ENCODE measurements at regions not wholly inside any gene's neighbourhood (a gene's known extent, or its start where the extent isn't known, plus 50 kb on each side); places are given as distances from the start of the nearest gene placed in this dataset.
"Not testable (repeated sequence)": the region's sequence is repeated elsewhere in the genome, so short reads cannot be mapped to it uniquely, and the experiment has no call there.

DNA sequence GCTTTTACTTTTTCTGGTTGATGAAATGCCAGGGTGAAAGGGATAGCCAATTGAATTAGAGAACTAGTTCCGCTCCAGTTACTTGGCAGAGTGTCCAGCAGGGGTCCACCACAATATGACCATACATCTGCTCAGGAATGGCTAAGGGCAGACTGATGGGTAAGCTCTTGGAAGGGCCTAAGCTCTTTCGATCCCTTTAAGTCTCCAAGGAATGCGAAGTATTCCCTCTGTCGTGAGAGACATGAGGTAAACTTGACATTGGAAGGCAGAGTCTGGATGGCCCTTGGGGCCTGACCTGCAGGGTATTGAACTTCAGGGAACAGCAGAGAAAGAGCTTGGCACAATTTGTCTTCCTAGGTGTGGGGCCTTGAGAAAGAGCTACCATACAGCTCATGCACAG is 805.8 kb downstream of the PLOD2 start:
- FAIRE-seq, result no peak

DNA sequence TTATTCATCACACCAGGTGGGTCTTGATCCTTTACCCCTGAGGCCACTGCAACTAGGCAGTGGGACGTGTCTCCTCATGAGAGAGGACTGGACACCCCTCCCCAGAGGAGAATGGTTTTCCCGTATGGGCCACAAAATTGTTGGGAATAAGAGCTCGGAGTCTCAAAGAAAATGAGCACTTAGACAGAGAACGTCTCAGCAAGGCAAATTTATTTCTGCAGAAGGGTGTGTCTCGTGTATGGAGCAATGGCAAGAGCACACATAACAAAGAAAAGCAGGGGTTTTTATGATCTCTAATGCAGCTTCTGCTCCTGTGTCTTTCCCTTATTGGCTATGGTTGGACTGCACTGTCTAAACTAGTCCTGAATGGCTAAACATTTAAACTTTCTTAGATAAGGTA is 803.5 kb downstream of the PLOD2 start:
- no peak for FAIRE-seq

DNA sequence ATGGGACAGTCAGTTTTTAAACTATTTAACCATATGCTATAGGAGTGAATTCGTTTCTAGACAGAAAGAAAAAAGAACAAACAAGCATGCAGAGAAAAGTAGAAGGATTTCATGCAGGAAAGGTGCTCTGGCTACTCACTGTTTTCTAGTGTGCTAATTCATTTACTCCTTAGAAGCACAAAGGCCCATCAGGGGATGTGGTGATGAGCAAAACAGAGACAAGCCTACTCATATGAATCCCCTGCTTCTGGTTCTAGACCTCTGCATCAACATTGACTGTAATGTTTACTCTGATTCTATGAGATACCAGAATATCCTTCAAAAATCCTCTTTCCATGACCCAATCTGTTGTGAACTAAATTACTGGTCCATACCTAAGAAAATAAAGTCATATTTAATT is 801.9 kb downstream of the PLOD2 start:
- FAIRE-seq, result no peak

DNA sequence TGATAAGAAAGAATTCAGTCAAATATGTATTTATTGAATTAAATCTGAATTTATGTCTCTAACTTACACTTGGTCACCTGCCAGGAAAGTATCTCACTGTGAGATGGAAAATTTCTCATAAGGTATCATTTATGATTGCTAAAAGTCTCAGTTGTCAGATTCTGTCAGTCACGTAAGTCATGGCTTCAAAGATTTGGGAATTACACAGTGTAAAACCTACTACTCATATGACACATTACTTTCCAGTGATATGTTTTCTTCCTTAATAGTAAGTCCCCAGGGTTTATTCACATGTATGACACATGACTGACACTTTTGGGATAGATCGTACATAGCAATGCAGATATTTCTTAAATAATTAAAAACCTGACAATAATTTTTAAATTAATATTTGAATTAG is 792.2 kb downstream of the PLOD2 start:
- no peak for FAIRE-seq

DNA sequence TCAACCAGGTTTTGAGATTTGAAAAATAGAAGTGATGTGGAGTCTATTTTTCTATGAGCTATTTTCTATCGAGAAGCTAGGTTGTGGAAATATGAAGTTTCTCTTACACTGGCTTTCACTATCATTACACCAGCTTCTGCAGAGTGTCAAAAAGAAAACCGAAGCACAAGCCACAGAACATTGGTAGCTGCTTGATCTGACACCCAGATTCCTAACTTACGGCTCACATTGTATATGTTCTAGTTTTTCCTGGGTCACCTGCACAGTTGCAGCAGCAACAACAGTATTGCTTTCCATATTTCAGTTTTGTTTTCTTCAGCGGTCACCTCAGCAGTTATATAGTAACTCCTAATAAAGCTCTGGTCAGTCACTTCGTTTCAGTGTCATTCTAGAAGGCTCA is 790.1 kb downstream of the PLOD2 start:
- no peak for FAIRE-seq

DNA sequence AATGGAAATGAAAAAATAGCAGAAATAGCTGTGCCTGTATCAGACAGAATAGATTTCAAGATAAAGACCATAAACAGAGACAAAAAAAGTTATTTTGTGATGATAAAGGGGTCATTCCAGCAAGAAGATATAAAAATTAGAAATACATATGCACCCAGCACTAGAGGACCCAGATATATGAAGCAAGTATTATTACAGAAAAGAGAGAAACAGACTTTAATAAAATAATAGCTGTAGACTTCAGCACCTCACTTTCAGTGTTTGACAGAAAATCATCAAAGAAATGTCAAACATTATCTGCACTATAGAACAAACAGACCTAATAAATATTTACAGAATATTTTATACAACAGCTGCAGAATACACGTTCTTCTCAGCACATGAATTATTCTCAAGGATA is 783.7 kb downstream of the PLOD2 start:
- no peak for FAIRE-seq

DNA sequence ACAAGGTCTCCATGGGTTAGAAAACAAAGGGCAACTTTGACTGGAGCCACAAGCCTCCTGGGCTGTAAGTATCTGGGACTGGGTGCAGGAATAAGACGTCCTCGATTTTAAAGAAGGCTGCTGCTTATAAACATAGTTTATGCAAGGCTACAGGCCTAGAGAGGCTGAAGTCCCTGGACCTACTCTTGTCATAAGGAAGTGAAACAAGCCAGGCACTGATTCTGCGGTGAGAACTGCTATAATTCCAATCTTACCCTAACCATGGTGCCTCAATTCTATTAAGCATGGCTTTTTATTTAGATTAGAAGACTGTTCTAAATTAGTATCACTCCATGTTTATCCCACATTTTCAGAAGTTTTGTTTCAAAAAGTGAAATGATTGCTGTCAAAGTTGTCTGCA is 777.6 kb downstream of the PLOD2 start:
- no peak for FAIRE-seq

DNA sequence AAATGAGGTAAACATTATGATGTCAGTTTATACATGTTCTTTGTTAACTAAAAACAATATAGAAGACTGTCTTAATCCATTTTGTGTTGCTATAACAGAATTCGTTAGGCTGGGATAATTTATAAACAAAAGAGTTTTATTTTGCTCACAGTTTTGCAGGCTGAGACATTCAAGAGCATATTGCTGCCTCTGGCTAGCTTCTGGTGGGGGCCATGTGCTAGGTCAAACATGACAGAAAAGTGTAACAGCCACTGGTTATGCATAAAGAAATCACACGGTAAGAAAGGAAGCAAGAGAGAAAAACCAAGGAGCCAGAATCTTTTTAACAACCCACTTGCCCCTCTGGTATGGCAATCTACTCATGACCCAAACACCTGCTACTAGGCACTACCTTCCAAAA is 776.7 kb downstream of the PLOD2 start:
- FAIRE-seq, result no peak

DNA sequence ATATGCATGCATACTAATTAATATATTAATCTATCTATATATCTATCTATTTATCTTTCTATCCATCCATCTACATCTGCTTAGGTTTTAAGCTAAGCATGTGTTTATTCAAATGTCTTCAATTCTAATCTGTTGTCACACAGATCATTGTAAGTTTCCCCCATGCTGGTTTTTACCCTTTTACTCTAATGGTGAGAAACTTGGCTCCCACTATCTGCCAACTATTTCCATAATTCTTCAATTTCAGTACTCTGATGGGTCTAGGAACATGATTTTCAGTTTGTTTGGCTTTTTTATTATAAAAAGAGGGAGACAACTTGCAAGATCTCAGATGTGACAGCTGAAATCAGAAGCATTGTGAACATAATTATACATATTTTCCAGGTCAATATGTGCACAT is 773.8 kb downstream of the PLOD2 start:
- no peak for FAIRE-seq

DNA sequence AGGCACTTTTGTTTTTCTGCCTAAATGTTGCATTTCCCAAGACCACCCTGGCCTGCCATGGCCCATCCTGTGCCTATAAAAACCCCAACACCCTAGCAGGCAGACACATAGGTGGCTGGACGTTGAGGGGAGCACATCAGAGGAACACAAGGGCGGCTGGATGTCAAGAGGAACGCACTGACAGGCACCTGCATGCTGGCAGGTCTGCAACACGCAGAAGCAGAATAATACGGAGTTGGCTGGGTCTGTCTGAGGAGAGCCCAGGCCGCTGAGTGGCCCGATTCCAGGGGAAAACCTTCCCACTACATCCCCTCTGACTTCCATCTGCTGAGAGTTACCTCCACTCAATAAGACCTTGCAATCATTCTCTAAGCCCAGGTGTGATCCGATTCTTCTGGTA is 765.6 kb downstream of the PLOD2 start:
- no peak for FAIRE-seq

DNA sequence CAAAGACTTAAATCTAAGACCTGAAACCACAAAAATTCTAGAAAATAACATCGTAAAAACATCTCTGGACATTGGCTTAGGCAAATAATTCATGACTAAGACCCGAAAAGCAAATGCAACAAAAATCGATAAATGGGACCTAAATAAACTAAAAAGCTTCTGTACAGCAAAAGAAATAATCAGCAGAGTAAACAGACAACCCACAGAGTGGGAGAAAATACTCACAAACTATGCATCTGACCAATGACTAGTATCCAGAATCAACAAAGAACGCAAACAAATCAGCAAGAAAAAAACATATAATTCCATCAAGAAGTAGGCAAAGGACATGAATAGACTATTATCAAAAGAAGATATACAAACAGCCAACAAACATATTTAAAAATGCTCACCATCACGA is 749.4 kb downstream of the PLOD2 start:
- FAIRE-seq, result no peak

DNA sequence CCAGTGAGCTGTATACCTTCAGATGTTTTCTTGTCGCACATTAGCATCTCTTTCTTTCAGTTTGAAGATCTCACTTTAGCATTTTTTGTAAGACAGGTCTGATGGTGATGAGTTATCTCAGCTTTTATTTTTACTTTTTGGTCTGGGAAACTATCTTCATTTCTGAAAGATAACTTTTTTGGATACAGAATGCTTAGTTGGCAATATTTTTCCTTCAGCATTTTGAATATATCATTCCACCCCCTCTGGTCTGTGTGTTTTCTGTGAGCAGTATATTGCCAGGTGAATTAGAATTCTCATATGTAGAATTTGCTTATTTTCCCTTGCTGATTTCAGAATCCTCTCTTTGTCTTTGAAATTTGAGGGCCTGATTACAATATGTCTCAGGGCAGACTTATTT is 743.3 kb downstream of the PLOD2 start:
- FAIRE-seq, result no peak

DNA sequence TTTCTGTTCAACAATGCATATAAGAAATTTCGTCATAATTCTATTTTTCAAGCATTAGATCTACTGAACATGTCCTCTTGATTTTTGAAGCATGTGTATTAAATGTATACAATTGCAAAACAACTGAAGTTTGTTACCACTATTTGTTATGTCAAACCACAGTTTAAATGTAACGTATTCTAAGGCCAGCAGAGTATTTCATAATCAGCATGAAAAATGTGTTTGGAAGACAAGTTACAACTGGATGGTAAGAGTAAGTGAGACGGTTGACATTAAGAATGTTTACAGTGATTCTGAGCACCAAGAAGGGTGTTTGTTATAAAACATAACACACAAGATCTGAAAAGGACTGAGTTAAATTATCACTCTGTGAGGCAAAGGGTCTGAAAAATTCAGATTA is 738.4 kb downstream of the PLOD2 start:
- FAIRE-seq, result no peak

DNA sequence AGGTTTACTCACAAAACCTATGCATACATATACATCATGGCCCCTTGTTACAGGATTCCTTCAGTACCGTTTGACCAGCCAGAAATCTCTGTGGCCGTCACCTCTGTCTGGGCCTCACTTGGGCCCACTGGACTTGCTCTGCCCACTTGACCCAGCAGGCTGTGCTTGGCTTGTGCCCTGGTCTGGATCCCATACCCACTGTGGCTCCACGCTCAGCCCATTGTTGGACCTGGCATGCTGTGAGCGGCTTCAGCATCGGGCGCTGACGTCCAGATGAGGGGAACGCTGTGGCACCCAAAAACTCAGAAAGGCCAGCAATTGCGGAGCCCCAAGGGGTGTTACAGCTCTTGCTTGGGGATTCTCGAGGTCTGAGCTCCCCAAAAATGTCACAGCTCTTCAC is 733.6 kb downstream of the PLOD2 start:
- FAIRE-seq, result no peak

DNA sequence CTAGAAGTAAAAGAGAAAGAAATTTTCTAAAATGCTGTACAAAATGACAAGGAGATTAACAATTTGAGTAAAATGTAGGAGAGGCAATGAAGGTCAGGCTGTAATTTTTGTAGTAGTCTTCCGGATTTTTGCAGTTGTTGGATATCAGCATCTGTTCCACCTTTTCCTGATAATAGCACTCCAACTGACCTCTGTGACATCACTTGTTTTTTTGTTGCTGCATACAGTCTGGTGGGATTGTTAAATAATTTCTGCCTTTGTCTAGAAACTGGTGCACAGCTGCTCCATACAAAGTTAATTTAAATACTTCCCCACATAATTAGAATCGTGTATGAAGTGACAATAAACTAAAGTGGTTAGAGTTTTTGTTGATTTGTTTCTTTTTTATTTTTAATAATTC is 731.4 kb downstream of the PLOD2 start:
- no peak for FAIRE-seq

DNA sequence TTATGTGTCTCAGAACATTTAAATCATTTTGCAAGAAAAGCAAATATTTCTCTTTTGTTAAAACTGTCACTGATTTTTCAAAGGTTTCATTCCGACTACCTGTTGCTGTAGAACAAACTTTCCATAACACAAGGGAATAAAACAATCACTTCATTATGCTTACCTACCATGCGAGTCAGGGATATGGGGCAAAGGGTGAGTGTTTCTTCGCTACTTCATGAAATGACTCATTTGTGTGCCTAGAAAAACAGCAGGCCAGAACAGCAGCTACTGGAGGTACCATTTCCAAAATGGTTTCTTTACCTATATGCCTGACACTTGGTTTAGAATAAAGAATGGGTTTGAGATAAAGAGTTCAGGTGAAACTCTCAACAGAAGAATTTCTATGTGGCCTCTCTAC is 712.5 kb downstream of the PLOD2 start:
- FAIRE-seq, result no peak

DNA sequence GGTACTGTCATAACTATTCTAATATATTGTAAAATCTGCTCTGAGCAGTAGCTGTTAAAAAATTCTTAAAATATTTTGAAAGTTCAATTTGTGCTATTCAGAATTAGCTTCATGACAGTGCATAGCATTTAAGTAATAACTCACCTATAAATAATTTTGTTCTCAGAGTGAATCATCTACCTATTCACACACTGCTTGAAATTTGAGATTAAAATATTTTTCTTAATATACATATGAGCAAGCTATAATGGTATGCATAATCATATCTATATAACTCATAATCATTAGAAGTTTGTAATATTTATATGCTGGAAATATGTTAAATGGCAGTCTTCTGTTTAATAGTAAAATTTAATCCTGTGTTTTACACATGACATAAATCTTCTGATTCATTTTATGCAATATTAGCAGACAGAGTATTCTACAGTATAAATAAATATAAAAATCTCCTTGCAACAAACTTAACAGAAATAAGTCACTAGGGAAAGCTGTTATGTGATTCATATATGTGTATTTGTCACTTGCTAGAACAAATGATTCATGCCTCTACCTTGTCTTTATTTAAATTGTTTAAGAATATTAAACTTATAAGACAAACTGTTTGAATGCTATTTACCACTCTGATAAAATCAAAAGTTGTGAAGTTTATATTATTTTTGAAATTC is 710.8 kb downstream of the PLOD2 start:
- FAIRE-seq, result no peak

DNA sequence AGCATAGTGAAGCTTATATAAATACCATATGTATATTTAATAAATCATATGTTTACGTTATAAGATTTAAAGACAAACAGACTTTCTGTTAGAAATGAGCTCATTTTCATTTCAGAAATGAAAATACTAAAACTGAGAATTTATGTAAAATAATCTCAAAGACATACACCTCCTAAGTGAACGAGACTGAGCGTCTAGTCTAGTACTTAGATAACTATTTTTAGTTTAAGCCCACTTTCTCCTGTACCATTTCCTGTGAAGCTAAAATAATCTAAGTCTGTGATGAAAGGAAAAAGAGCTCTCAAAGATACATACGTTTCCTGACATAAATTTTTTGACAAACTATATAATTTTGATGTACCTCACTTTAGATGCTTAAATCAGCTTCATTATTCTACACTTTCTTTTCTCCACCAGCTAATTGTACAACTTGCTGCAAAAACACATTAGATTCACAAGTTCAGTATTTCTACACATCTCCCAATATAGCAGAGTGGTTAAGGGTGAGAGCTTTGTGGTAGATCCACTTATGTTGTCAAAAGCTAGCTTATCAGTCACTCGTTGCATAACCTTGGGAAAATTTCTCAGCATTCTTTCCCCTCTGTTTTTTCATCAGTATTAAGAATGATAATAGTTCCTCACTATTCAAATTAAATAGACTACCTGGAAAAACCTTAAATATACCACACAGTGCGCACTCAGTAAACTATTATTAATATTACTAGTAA is 703.0 kb downstream of the PLOD2 start:
- no peak for FAIRE-seq

DNA sequence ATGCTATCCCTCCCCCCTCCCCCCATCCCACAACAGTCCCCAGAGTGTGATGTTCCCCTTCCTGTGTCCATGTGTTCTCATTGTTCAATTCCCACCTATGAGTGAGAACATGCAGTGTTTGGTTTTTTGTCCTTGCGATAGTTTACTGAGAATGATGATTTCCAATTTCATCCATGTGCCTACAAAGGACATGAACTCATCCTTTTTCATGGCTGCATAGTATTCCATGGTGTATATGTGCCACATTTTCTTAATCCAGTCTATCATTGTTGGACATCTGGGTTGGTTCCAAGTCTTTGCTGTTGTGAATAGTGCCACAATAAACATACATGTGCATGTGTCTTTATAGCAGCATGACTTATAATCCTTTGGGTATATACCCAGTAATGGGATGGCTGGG is 701.3 kb downstream of the PLOD2 start:
- not testable (repeated sequence) for FAIRE-seq

DNA sequence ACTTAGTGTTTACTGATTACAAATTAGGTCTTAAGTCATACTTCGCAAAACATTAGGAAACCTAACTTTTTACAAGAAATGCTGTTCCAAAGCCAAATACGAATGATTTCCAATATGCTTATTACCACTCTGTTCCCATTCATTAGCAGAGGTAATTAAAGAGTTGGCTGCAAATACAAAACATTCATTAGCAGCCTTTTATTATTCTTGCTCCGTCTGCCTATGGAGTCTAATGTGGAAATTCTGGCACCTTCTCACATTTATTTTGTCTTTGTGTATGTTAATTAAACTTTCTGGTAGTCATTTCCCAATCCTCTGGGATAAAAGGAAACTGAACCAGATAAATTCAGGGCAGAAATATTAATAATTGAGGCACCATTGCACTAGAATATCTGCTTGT is 689.0 kb downstream of the PLOD2 start:
- no peak for FAIRE-seq

DNA sequence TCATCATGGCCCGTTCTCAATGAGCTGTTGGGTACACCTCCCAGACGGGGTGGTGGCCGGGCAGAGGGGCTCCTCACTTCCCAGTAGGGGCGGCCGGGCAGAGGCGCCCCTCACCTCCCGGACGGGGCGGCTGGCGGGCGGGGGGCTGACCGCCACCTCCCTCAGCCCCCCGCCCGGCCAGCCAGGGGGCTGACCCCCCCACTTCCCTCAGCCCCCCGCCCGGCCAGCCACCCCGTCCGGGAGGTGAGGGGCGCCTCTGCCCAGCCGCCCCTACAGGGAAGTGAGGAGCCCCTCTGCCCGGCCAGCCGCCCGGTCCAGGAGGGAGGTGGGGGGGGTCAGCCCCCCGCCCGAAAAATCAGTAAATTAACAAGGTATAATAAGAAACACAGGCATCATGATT is 678.2 kb downstream of the PLOD2 start:
- FAIRE-seq, result not testable (repeated sequence)

DNA sequence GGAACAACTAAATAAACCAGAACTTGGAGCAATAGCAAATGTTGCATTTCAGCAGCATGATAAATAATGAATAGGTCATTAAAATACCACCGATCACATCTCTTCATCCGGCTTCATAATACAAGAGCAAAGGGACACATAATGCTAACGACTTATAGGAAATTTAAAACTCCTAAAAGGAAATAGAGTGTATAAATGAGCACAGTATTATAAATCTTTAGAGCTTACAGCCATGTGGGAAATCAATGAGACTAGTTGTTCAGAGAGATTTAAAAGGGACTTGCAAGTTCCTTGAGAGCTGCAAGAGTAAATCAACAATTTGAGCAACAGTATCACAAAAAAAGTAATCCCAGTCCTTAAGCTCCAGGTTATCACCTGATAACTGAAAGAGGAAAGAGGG is 677.0 kb downstream of the PLOD2 start:
- no peak for FAIRE-seq

DNA sequence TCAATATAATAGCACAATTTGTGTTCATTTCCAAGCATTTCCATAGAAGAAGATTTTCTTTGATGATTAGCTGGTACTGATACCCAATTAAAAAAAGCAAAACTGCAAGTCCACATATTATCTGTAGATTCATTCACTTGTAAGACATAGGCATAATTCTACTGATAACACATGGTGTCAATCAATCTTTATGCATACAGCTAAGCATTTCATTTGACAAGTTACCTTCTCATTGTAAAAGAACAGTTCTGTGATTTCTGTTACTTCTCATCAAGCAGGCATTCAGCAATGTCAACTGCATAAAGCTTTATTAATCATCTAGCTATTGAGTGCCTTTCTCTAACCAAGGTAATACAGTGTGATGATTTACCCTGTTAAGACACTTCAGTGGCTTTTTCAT is 672.0 kb downstream of the PLOD2 start:
- FAIRE-seq, result no peak

DNA sequence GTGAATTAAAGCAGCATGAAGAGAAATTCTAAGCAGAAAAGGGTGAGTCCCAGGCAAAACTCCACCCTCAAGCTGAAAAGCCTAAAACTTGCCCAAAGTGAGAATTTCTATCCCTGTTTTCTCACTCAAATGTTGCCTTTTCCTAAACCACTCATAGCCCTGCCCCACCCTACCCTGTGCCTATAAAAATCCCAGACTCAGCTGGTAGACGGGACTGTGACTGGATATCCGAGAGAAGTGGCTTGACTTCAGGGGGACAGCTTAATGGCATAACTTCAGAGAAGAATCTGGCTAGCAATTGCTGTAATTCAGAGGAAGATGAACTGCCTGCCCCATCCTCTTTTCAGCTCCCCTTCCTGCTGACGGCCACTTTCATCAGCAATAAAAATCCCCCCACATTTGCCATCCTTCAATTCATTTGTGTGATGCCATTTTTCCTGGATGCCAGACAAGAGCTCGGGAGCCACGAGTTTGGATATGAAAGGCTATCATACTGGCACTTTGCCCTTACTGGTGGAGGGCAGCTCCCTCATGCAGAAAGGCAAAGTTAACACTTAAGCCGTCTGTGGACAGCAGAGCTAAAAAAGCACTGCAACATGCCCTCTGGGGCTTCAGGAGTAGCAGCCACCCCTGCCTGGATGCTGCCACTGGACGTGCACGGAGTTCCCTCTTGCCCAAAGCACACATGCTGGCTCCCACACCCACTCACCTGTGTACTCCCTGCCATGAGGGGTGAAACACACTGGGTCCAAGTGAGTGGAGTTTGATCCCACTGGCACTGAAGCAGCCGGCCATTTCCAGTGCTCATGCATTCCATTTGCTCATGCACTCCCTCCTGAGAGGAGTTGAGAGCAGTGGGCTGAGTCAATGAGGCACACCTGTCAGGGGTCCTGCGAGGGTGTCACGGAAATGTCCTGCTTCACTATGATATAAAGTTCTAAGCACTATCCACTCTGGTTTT is 670.6 kb downstream of the PLOD2 start:
- no peak for FAIRE-seq
